ENCODE measurements at regions not wholly inside any gene's neighbourhood (a gene's known extent, or its start where the extent isn't known, plus 50 kb on each side); places are given as distances from the start of the nearest gene placed in this dataset.

DNA sequence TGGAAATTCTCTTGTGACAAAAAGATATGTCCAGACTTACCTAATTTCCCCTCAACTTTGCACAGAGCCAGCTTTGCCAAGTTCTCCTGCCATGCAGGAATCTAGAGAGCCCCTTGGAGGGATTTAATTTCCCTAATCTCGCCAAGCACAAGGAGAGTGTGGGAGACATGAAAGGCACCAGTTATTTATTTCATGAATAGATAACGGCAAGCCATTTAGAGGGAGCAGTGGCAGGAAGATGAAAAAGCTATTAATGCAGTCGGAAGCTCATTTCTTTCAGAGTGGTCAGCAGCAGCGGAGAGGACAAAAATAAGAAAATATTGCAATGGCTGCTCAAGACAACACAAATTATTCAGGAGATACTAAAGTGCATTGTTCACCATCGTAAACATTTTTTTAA lies 150.9 kb upstream of the WSCD2 start:
- FAIRE-seq (no peak), DNase-seq (no peak), ATAC-seq (no peak)
- intact Hi-C loops (cut with DNase I): no loop called here
- H3K27me3 ChIP-seq: peaks cover 0 to 5% (median 1%) of the 10 kb centered on the region in 4 donors
- H3K4me3 ChIP-seq: no peak overlapping the region
- no peak for TF ChIP-seq CTCF (IDR thresholded peaks at IDR 0.05)
- H3K36me3 ChIP-seq: no peaks in the 10 kb centered on the region
- no peak overlapping the region for H3K27ac ChIP-seq
- H3K4me1 ChIP-seq: no peaks in the 10 kb centered on the region
- H3K9me3 ChIP-seq: no peaks in the 10 kb centered on the region
- 30 to 32% methylated on average over 5 of the region's 5 CpGs for WGBS, 2 donors

GRCh38 chr12:107978641-107979040 lies 150.4 kb upstream of the WSCD2 start:
- H3K27me3 ChIP-seq: peaks cover 0 to 5% (median 1%) of the 10 kb centered on the region in 4 donors
- 56 to 73% methylated on average over 4 of the region's 4 CpGs for WGBS, 2 donors
- no peak overlapping the region for H3K4me3 ChIP-seq
- H3K27ac ChIP-seq: no peak overlapping the region
- intact Hi-C loops (cut with DNase I): no loop called here
- no peaks in the 10 kb centered on the region for H3K4me1 ChIP-seq
- no peak for DNase-seq
- ATAC-seq: no peak
- TF ChIP-seq CTCF (IDR thresholded peaks at IDR 0.05): no peak
- no peak for FAIRE-seq
- no peaks in the 10 kb centered on the region for H3K9me3 ChIP-seq
- no peaks in the 10 kb centered on the region for H3K36me3 ChIP-seq

- H3K9me3 ChIP-seq: no peaks in the 10 kb centered on the region
- TF ChIP-seq CTCF (IDR thresholded peaks at IDR 0.05): no peak
- no peak overlapping the region for H3K27ac ChIP-seq
- H3K4me3 ChIP-seq: no peak overlapping the region
- H3K4me1 ChIP-seq: no peaks in the 10 kb centered on the region
- intact Hi-C loops (cut with DNase I): no loop called here
- WGBS, 2 donors: 39 to 42% methylated on average over 4 of the region's 4 CpGs
- DNase-seq: no peak
- peaks cover 0 to 10% (median 0%) of the 10 kb centered on the region in 4 donors for H3K27me3 ChIP-seq
- no peaks in the 10 kb centered on the region for H3K36me3 ChIP-seq
- ATAC-seq: no peak
- no peak for FAIRE-seq
Observed at GRCh38 chr12:107983756-107984472, 145.2 kb upstream of the WSCD2 start.

GRCh38 chr12:107984973-107985372 lies 144.1 kb upstream of the WSCD2 start:
- no peaks in the 10 kb centered on the region for H3K4me1 ChIP-seq
- intact Hi-C loops (cut with DNase I): no loop called here
- no peak overlapping the region for H3K27ac ChIP-seq
- H3K9me3 ChIP-seq: no peaks in the 10 kb centered on the region
- ATAC-seq (no peak), FAIRE-seq (no peak), DNase-seq (no peak)
- TF ChIP-seq CTCF (IDR thresholded peaks at IDR 0.05): no peak
- H3K27me3 ChIP-seq: peaks cover 0 to 10% (median 0%) of the 10 kb centered on the region in 4 donors
- H3K36me3 ChIP-seq: no peaks in the 10 kb centered on the region
- H3K4me3 ChIP-seq: no peak overlapping the region
- WGBS, 2 donors: 51 to 68% methylated on average over 3 of the region's 3 CpGs

GRCh38 chr12:107986183-107986582 lies 142.9 kb upstream of the WSCD2 start:
- Histone ChIP-seq H3K36me3 (no peaks in the 10 kb centered on the region), H3K9me3 (no peaks in the 10 kb centered on the region), H3K27ac (no peak overlapping the region), H3K4me1 (no peaks in the 10 kb centered on the region), H3K4me3 (no peak overlapping the region), H3K27me3 (peaks cover 0 to 6% (median 0%) of the 10 kb centered on the region in 4 donors)
- DNase-seq (no peak), FAIRE-seq (no peak), ATAC-seq (no peak)
- intact Hi-C loops (cut with DNase I): no loop called here
- TF ChIP-seq CTCF (IDR thresholded peaks at IDR 0.05): no peak
- WGBS, 2 donors: 14 to 24% methylated on average over 1 of the region's 1 CpG
